Trophoblast cell (in vitro differentiated cells and primary cell): ENCODE measurements at regions not wholly inside any gene's neighbourhood (a gene's known extent, or its start where the extent isn't known, plus 50 kb on each side); places are given as distances from the start of the nearest gene placed in this dataset.

ENCODE experiments used
- DNase-seq, 2 donors: peaks; one replicate each; pipeline ENCODE4 v3.0.0-alpha.2; 2016
- H2AFZ ChIP-seq: 2 replicates; pipeline ENCODE4 v1.6.1; 2013; ENCODE audit warnings: low read length, moderate library complexity, mild to moderate bottlenecking; ENCODE audit not compliant: insufficient read depth, poor library complexity
- H2AK5ac ChIP-seq: 2 replicates; pipeline ENCODE4 v1.6.1; 2013; ENCODE audit warnings: mild to moderate bottlenecking, low read length
- H2BK120ac ChIP-seq: 2 replicates; pipeline ENCODE4 v1.6.1; 2013; ENCODE audit warnings: low read length, mild to moderate bottlenecking, moderate library complexity; ENCODE audit not compliant: insufficient read depth, poor library complexity
- H2BK12ac ChIP-seq: 2 replicates; pipeline ENCODE4 v1.6.1; 2013; ENCODE audit warnings: mild to moderate bottlenecking, low read length, moderate library complexity
- H2BK5ac ChIP-seq: 2 replicates; pipeline ENCODE4 v1.6.1; 2013; ENCODE audit warnings: low read length, low read depth, moderate library complexity, mild to moderate bottlenecking; ENCODE audit not compliant: poor library complexity
- H3K14ac ChIP-seq: 2 replicates; pipeline ENCODE4 v1.6.1; 2013; ENCODE audit warnings: mild to moderate bottlenecking, low read length
- H3K18ac ChIP-seq: 2 replicates; pipeline ENCODE4 v1.6.1; 2013; ENCODE audit warnings: mild to moderate bottlenecking, low read length
- H3K23ac ChIP-seq: 2 replicates; pipeline ENCODE4 v1.6.1; 2013; ENCODE audit warnings: low read length
- H3K27ac ChIP-seq: 2 replicates; pipeline ENCODE4 v1.5.1; 2013; ENCODE audit warnings: low read depth, mild to moderate bottlenecking, inconsistent platforms, low read length, moderate library complexity
- H3K27me3 ChIP-seq: 2 replicates; pipeline ENCODE4 v1.6.1; 2013; ENCODE audit warnings: inconsistent platforms, mild to moderate bottlenecking, low read length, moderate library complexity; ENCODE audit not compliant: insufficient read depth
- H3K36me3 ChIP-seq, 2 experiments: 1 replicate in 1 of 2; 2 replicates in 1 of 2; pipeline ENCODE4 v1.6.1; 2013; ENCODE audit warnings: low read length in 2 of 2, mild to moderate bottlenecking in 2 of 2, moderate library complexity in 1 of 2; ENCODE audit not compliant: insufficient read depth in 2 of 2, control insufficient read depth in 1 of 2
- H3K4ac ChIP-seq: 2 replicates; pipeline ENCODE4 v1.6.1; 2013; ENCODE audit warnings: low read depth, mild to moderate bottlenecking, low read length, moderate library complexity
- H3K4me1 ChIP-seq, 2 experiments: 1 replicate in 1 of 2; 2 replicates in 1 of 2; pipeline ENCODE4 v1.6.1; 2013; ENCODE audit warnings: low read length in 2 of 2, mild to moderate bottlenecking in 2 of 2, moderate library complexity in 1 of 2; ENCODE audit not compliant: insufficient read depth in 2 of 2, control insufficient read depth in 1 of 2
- H3K4me2 ChIP-seq: 2 replicates; pipeline ENCODE4 v1.6.1; 2013; ENCODE audit warnings: inconsistent platforms, mild to moderate bottlenecking, low read length, moderate library complexity
- H3K4me3 ChIP-seq: 2 replicates; pipeline ENCODE4 v1.5.1; 2013; ENCODE audit warnings: mild to moderate bottlenecking, low read depth, low read length, inconsistent platforms
- H3K79me1 ChIP-seq: one replicate; pipeline ENCODE4 v1.6.1; 2013; ENCODE audit warnings: low read length
- H3K79me2 ChIP-seq: 2 replicates; pipeline ENCODE4 v1.6.1; 2013; ENCODE audit warnings: low read length, mild to moderate bottlenecking; ENCODE audit not compliant: control insufficient read depth, insufficient read depth, poor library complexity
- H3K9ac ChIP-seq: 2 replicates; pipeline ENCODE4 v1.6.1; 2013; ENCODE audit warnings: mild to moderate bottlenecking, low read length
- H3K9me3 ChIP-seq: 2 replicates; pipeline ENCODE4 v1.6.1; 2013; ENCODE audit warnings: low read depth, mild to moderate bottlenecking, control low read depth, inconsistent platforms, low read length; ENCODE audit not compliant: insufficient read depth
- H4K12ac ChIP-seq: 2 replicates; pipeline ENCODE4 v1.6.1; 2013; ENCODE audit warnings: low read depth, mild to moderate bottlenecking, low read length, moderate library complexity
- H4K8ac ChIP-seq: 2 replicates; pipeline ENCODE4 v1.6.1; 2013; ENCODE audit warnings: low read depth, mild to moderate bottlenecking, low read length, moderate library complexity
- H4K91ac ChIP-seq: one replicate; pipeline ENCODE4 v1.6.1; 2013; ENCODE audit warnings: low read depth, mild to moderate bottlenecking, low read length, moderate library complexity
- WGBS: extraction: QIAGEN DNeasy Blood & Tissue Kit; methylation state at CpG from one replicate; pipeline ENCODE4 v1.1.7; 2013; ENCODE audit warnings: missing lambda C conversion rate; ENCODE audit not compliant: insufficient read length, insufficient coverage; ENCODE audit errors: extremely low coverage; 5-methylcytosine and 5-hydroxymethylcytosine counted together

- H4K91ac ChIP-seq: no peak overlapping the region
- no peak overlapping the region for H2AK5ac ChIP-seq
- no peak overlapping the region for H2BK120ac ChIP-seq
- H4K12ac ChIP-seq: no peak overlapping the region
- no peaks in the 10 kb centered on the region for H3K36me3 ChIP-seq
- no peak overlapping the region for H2BK12ac ChIP-seq
- H3K79me2 ChIP-seq: peaks cover 9% of the 10 kb centered on the region
- H3K4me3 ChIP-seq: no peak overlapping the region
- H4K8ac ChIP-seq: no peak overlapping the region
- H3K27ac ChIP-seq: no peak overlapping the region
- no peaks in the 10 kb centered on the region for H3K9me3 ChIP-seq
- no peak overlapping the region for H2AFZ ChIP-seq
- H3K27me3 ChIP-seq: no peaks in the 10 kb centered on the region
- DNase-seq: peak in 1 of 2 donors; percentile 19
- H3K9ac ChIP-seq: no peak overlapping the region
- no peak overlapping the region for H2BK5ac ChIP-seq
- H3K23ac ChIP-seq: no peak overlapping the region
- H3K18ac ChIP-seq: no peak overlapping the region
- no CpG with 5 or more reads among the region's 5 CpGs for WGBS
- no peaks in the 10 kb centered on the region for H3K4me1 ChIP-seq
- H3K4ac ChIP-seq: no peak overlapping the region
- H3K79me1 ChIP-seq: peaks cover 14% of the 10 kb centered on the region
- H3K14ac ChIP-seq: no peak overlapping the region
- H3K4me2 ChIP-seq: no peak overlapping the region
Observed at GRCh38 chr6:27136978-27137814, 110.3 kb upstream of the PRSS16 start.

- peaks cover 8% of the 10 kb centered on the region for H3K79me1 ChIP-seq
- H3K79me2 ChIP-seq: peaks cover 3% of the 10 kb centered on the region
- H3K18ac ChIP-seq: no peak overlapping the region
- H3K4me1 ChIP-seq: no peaks in the 10 kb centered on the region
- WGBS: no CpG with 5 or more reads among the region's 3 CpGs
- no peak overlapping the region for H2BK5ac ChIP-seq
- H2BK120ac ChIP-seq: no peak overlapping the region
- H3K9ac ChIP-seq: no peak overlapping the region
- H4K8ac ChIP-seq: no peak overlapping the region
- no peak overlapping the region for H3K14ac ChIP-seq
- H3K27me3 ChIP-seq: no peaks in the 10 kb centered on the region
- no peak overlapping the region for H4K91ac ChIP-seq
- no peak overlapping the region for H3K23ac ChIP-seq
- no peak overlapping the region for H3K4me3 ChIP-seq
- peak in 1 of 2 donors; percentile 5 for DNase-seq
- H3K4me2 ChIP-seq: no peak overlapping the region
- no peak overlapping the region for H2AK5ac ChIP-seq
- H3K9me3 ChIP-seq: no peaks in the 10 kb centered on the region
- H3K4ac ChIP-seq: no peak overlapping the region
- no peak overlapping the region for H4K12ac ChIP-seq
- H3K36me3 ChIP-seq: no peaks in the 10 kb centered on the region
- no peak overlapping the region for H2AFZ ChIP-seq
- H3K27ac ChIP-seq: peak overlapping the region; percentile 53
- H2BK12ac ChIP-seq: no peak overlapping the region
Observed at GRCh38 chr6:27138406-27138805, 109.1 kb upstream of the PRSS16 start.

GRCh38 chr6:27138837-27139755 lies 108.4 kb upstream of the PRSS16 start:
- H3K14ac ChIP-seq: peak overlapping the region; percentile 93
- peak overlapping the region; percentile 68 for H2BK120ac ChIP-seq
- H2AFZ ChIP-seq: peak overlapping the region; percentile 92
- H3K79me1 ChIP-seq: peaks cover 4% of the 10 kb centered on the region
- H4K91ac ChIP-seq: peak overlapping the region; percentile 93
- H3K36me3 ChIP-seq: no peaks in the 10 kb centered on the region
- H3K9ac ChIP-seq: peak overlapping the region; percentile 65
- H3K27me3 ChIP-seq: no peaks in the 10 kb centered on the region
- H3K79me2 ChIP-seq: peaks cover 3% of the 10 kb centered on the region
- no peaks in the 10 kb centered on the region for H3K9me3 ChIP-seq
- peak overlapping the region; percentile 92 for H4K12ac ChIP-seq
- peak overlapping the region; percentile 94 for H2BK5ac ChIP-seq
- peak overlapping the region; percentile 80 for H3K27ac ChIP-seq
- H3K4me3 ChIP-seq: peak overlapping the region; percentile 82
- no CpG with 5 or more reads among the region's 36 CpGs for WGBS
- peak overlapping the region; percentile 74 for H3K4me2 ChIP-seq
- no peaks in the 10 kb centered on the region for H3K4me1 ChIP-seq
- DNase-seq: peak; percentile 13 to 47
- peak overlapping the region; percentile 51 for H2BK12ac ChIP-seq
- H3K4ac ChIP-seq: no peak overlapping the region
- peak overlapping the region; percentile 95 for H4K8ac ChIP-seq
- H2AK5ac ChIP-seq: peak overlapping the region; percentile 22
- no peak overlapping the region for H3K23ac ChIP-seq
- peak overlapping the region; percentile 92 for H3K18ac ChIP-seq

GRCh38 chr6:27139756-27140579 lies 107.5 kb upstream of the PRSS16 start:
- peak overlapping the region; percentile 65 for H3K9ac ChIP-seq
- H3K23ac ChIP-seq: no peak overlapping the region
- H4K91ac ChIP-seq: peak overlapping the region; percentile 93
- DNase-seq: peak in 1 of 2 donors; percentile 18
- H4K8ac ChIP-seq: no peak overlapping the region
- no peak overlapping the region for H2AK5ac ChIP-seq
- no peak overlapping the region for H2BK12ac ChIP-seq
- H3K4ac ChIP-seq: no peak overlapping the region
- H3K79me2 ChIP-seq: peaks cover 3% of the 10 kb centered on the region
- no peak overlapping the region for H3K14ac ChIP-seq
- H3K9me3 ChIP-seq: no peaks in the 10 kb centered on the region
- no peaks in the 10 kb centered on the region for H3K36me3 ChIP-seq
- H3K27me3 ChIP-seq: no peaks in the 10 kb centered on the region
- no CpG with 5 or more reads among the region's 18 CpGs for WGBS
- peaks cover 4% of the 10 kb centered on the region for H3K79me1 ChIP-seq
- no peak overlapping the region for H3K18ac ChIP-seq
- H2BK120ac ChIP-seq: no peak overlapping the region
- H3K4me2 ChIP-seq: peak overlapping the region; percentile 74
- H2BK5ac ChIP-seq: peak overlapping the region; percentile 94
- no peak overlapping the region for H4K12ac ChIP-seq
- peak overlapping the region; percentile 80 for H3K27ac ChIP-seq
- H3K4me3 ChIP-seq: peak overlapping the region; percentile 82
- peaks cover 0 to 2% of the 10 kb centered on the region in 2 experiments for H3K4me1 ChIP-seq
- H2AFZ ChIP-seq: no peak overlapping the region
